ENCODE measurements at regions not wholly inside any gene's neighbourhood (a gene's known extent, or its start where the extent isn't known, plus 50 kb on each side); places are given as distances from the start of the nearest gene placed in this dataset.

DNA sequence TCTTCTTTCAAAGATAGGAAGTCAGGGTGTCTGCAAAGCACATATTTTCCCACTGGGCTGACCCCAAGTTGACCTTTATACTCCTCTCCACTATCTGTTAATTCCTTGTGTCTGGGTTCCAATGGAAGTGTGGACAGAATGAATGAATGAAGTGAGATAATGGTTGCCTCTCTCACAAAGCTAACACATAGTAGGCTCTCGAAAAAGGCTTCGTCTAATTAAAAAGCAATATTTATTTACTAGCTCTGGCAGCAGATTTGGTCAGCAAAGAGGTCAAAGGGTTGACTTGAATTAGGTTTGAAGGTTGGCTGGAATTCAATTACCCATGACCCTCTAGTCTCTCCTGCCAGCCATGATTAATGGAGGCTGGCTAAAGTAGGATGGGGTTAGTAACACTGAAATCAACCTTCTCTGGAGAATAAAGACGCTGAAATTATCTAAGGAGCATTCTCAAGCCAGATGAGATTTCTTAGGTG is 280.3 kb upstream of the KLF3 start:
- TF ChIP-seq, protein P1, sequence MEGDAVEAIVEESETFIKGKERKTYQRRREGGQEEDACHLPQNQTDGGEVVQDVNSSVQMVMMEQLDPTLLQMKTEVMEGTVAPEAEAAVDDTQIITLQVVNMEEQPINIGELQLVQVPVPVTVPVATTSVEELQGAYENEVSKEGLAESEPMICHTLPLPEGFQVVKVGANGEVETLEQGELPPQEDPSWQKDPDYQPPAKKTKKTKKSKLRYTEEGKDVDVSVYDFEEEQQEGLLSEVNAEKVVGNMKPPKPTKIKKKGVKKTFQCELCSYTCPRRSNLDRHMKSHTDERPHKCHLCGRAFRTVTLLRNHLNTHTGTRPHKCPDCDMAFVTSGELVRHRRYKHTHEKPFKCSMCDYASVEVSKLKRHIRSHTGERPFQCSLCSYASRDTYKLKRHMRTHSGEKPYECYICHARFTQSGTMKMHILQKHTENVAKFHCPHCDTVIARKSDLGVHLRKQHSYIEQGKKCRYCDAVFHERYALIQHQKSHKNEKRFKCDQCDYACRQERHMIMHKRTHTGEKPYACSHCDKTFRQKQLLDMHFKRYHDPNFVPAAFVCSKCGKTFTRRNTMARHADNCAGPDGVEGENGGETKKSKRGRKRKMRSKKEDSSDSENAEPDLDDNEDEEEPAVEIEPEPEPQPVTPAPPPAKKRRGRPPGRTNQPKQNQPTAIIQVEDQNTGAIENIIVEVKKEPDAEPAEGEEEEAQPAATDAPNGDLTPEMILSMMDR (IDR thresholded peaks at IDR 0.05), result no peak
- no peak for TF ChIP-seq POLR2AphosphoS5 (IDR thresholded peaks at IDR 0.05)
